GM19239 (cell line): ENCODE measurements at regions not wholly inside any gene's neighbourhood (a gene's known extent, or its start where the extent isn't known, plus 50 kb on each side); places are given as distances from the start of the nearest gene placed in this dataset.

Experiments used
- DNase-seq: peaks from one replicate; pipeline ENCODE4 v3.0.0; 2011; ENCODE audit warnings: low spot score; ENCODE audit not compliant: insufficient read length
- FAIRE-seq: peaks from 2 replicates; lab custom pipeline; 2011; peaks lifted over from hg19 to GRCh38; lab: Jason Lieb, UNC

GRCh38 chr14:85363358-85363757, 166.6 kb upstream of the FLRT2 start:
- FAIRE-seq, result no peak

GRCh38 chr14:85366226-85366625, 163.7 kb upstream of the FLRT2 start:
- FAIRE-seq (no peak), DNase-seq (no peak)

More at GRCh38 chr14:85363358-85363757, 166.6 kb upstream of the FLRT2 start:
- DNase-seq, result no peak

GRCh38 chr14:85380881-85381280, 149.1 kb upstream of the FLRT2 start:
- no peak for DNase-seq
- no peak for FAIRE-seq

GRCh38 chr14:85382341-85382740, 147.6 kb upstream of the FLRT2 start:
- no peak for FAIRE-seq
- no peak for DNase-seq

GRCh38 chr14:85387181-85387580, 142.8 kb upstream of the FLRT2 start:
- no peak for DNase-seq
- no peak for FAIRE-seq

GRCh38 chr14:85390236-85390635, 139.7 kb upstream of the FLRT2 start:
- FAIRE-seq, result no peak
- no peak for DNase-seq

- DNase-seq (no peak), FAIRE-seq (no peak)
Observed at GRCh38 chr14:85391455-85391854, 138.5 kb upstream of the FLRT2 start.

- no peak for FAIRE-seq
- no peak for DNase-seq
Observed at GRCh38 chr14:85391892-85392291, 138.1 kb upstream of the FLRT2 start.

GRCh38 chr14:85399186-85399585, 130.8 kb upstream of the FLRT2 start:
- DNase-seq (no peak), FAIRE-seq (no peak)

GRCh38 chr14:85400678-85401077, 129.3 kb upstream of the FLRT2 start:
- FAIRE-seq (no peak), DNase-seq (no peak)

- FAIRE-seq (no peak), DNase-seq (no peak)
Observed at GRCh38 chr14:85401384-85401783, 128.6 kb upstream of the FLRT2 start.

- FAIRE-seq (no peak), DNase-seq (no peak)
Observed at GRCh38 chr14:85402569-85403162, 127.3 kb upstream of the FLRT2 start.

GRCh38 chr14:85409481-85410210, 120.3 kb upstream of the FLRT2 start:
- no peak for FAIRE-seq
- no peak for DNase-seq

GRCh38 chr14:85412756-85413155, 117.2 kb upstream of the FLRT2 start:
- no peak for DNase-seq
- no peak for FAIRE-seq

- FAIRE-seq (no peak), DNase-seq (no peak)
Observed at GRCh38 chr14:85413836-85414526, 116.0 kb upstream of the FLRT2 start.

GRCh38 chr14:85415015-85415712, 114.8 kb upstream of the FLRT2 start:
- no peak for DNase-seq
- no peak for FAIRE-seq

- DNase-seq (no peak), FAIRE-seq (no peak)
Observed at GRCh38 chr14:85416771-85417170, 113.2 kb upstream of the FLRT2 start.

GRCh38 chr14:85417396-85417795, 112.5 kb upstream of the FLRT2 start:
- no peak for FAIRE-seq
- no peak for DNase-seq

- DNase-seq (no peak), FAIRE-seq (no peak)
Observed at GRCh38 chr14:85418721-85419120, 111.2 kb upstream of the FLRT2 start.

GRCh38 chr14:85420278-85420677, 109.7 kb upstream of the FLRT2 start:
- DNase-seq, result no peak
- FAIRE-seq, result no peak

GRCh38 chr14:85420707-85421106, 109.2 kb upstream of the FLRT2 start:
- FAIRE-seq, result no peak

More at GRCh38 chr14:85420707-85421106, 109.2 kb upstream of the FLRT2 start:
- DNase-seq, result no peak
